Cardiac muscle cell (in vitro differentiated cells and primary cell): ENCODE measurements at regions not wholly inside any gene's neighbourhood (a gene's known extent, or its start where the extent isn't known, plus 50 kb on each side); places are given as distances from the start of the nearest gene placed in this dataset.

Experiments used
- DNase-seq, 2 donors: peaks; one replicate each; pipeline versions ENCODE4 v3.0.0 to v3.0.0-alpha.2; 2010 to 2017; ENCODE audit warnings: low read depth in 1 of 2, low spot score in 1 of 2
- H3K27ac ChIP-seq: fragments of 200-600 bp; sonication (generic); 2 replicates; pipeline ENCODE4 v1.5.1; 2016
- H3K27me3 ChIP-seq: fragments of 200-600 bp; sonication (generic); 2 replicates; pipeline ENCODE4 v1.6.0; 2016; ENCODE audit warnings: control low read depth
- H3K36me3 ChIP-seq: fragments of 200-600 bp; sonication (generic); 2 replicates; pipeline ENCODE4 v1.5.1; 2016; ENCODE audit warnings: control low read depth
- H3K4me1 ChIP-seq: fragments of 200-600 bp; sonication (generic); 2 replicates; pipeline ENCODE4 v1.8.1; 2017; ENCODE audit warnings: low read depth, mild to moderate bottlenecking, mixed run types
- H3K4me3 ChIP-seq: fragments of 200-600 bp; sonication (generic); 2 replicates; pipeline ENCODE4 v1.5.1; 2016; ENCODE audit warnings: mild to moderate bottlenecking
- H3K9me3 ChIP-seq: fragments of 200-600 bp; sonication (generic); 2 replicates; pipeline ENCODE4 v1.5.1; 2017; ENCODE audit warnings: low read depth, mild to moderate bottlenecking, control low read depth
- CTCF ChIP-seq: IDR thresholded peaks from 2 replicates; pipeline ENCODE4 v1.5.1; 2012; ENCODE audit warnings: low read depth, mild to moderate bottlenecking, low read length

- no peak overlapping the region for H3K27ac ChIP-seq
- H3K4me1 ChIP-seq, result no peaks in the 10 kb centered on the region
- H3K9me3 ChIP-seq, result no peaks in the 10 kb centered on the region
- no peak overlapping the region for H3K4me3 ChIP-seq
- no peaks in the 10 kb centered on the region for H3K27me3 ChIP-seq
- no peak for DNase-seq
- no peak for TF ChIP-seq CTCF
- H3K36me3 ChIP-seq, result no peaks in the 10 kb centered on the region
These were observed 65.6 kb downstream of the ANXA2R start for GRCh38 chr5:42974536-42974935.

- DNase-seq, result peak in 1 of 2 donors; percentile 45
- H3K4me3 ChIP-seq, result no peak overlapping the region
- H3K9me3 ChIP-seq, result no peaks in the 10 kb centered on the region
- no peaks in the 10 kb centered on the region for H3K36me3 ChIP-seq
- H3K4me1 ChIP-seq, result no peaks in the 10 kb centered on the region
- no peaks in the 10 kb centered on the region for H3K27me3 ChIP-seq
- H3K27ac ChIP-seq, result no peak overlapping the region
- TF ChIP-seq CTCF, result peak; percentile 44
These were observed 69.2 kb downstream of the ANXA2R start for GRCh38 chr5:42970636-42971559.

GRCh38 chr5:42965934-42966333, 74.2 kb downstream of the ANXA2R start:
- no peaks in the 10 kb centered on the region for H3K27me3 ChIP-seq
- TF ChIP-seq CTCF, result no peak
- H3K4me1 ChIP-seq, result no peaks in the 10 kb centered on the region
- no peak for DNase-seq
- no peaks in the 10 kb centered on the region for H3K9me3 ChIP-seq
- H3K4me3 ChIP-seq, result no peak overlapping the region
- H3K36me3 ChIP-seq, result no peaks in the 10 kb centered on the region
- H3K27ac ChIP-seq, result no peak overlapping the region

DNA sequence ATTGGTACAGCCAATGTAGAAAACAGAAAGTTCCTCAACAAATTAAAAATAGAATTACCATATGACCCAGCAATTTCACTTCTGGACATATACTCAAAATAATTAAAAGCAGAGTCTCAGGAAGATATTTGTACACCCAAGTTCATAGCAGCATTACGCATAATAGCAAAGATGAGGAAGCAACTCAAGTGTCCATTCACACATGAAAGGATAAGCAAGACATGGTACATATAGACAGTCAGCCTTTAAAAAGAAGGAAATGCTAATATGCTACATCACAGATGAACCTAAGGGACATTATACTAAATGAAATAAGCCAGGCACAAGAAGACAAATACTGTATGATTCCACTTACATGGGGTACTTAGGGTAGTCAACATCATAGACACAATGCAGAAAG, 76.7 kb downstream of the ANXA2R start:
- H3K9me3 ChIP-seq, result no peaks in the 10 kb centered on the region
- H3K27me3 ChIP-seq, result no peaks in the 10 kb centered on the region
- no peaks in the 10 kb centered on the region for H3K36me3 ChIP-seq
- TF ChIP-seq CTCF, result no peak
- H3K4me1 ChIP-seq, result no peaks in the 10 kb centered on the region
- H3K4me3 ChIP-seq, result no peak overlapping the region
- H3K27ac ChIP-seq, result no peak overlapping the region
- DNase-seq, result no peak

DNA sequence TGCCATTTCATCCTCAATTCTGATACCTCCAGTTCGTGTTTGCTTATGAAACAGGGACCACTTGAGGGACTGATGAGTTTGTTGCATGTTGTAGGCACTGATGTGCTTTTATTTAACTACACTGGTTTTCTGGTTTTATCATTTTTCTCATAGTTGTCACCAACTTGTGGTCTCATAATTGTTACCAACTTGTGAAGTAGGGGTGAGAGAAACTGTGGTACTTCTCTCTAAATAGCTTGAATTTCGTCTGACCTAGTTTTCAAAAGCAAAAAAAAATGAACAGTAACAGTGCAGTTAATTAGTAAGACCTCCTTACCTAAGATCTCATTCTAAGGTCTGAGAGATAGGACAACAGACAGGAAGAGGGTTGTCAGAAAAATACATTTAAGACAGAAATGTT, 78.0 kb downstream of the ANXA2R start:
- Histone ChIP-seq H3K9me3 (no peaks in the 10 kb centered on the region), H3K4me1 (no peaks in the 10 kb centered on the region), H3K27me3 (no peaks in the 10 kb centered on the region), H3K4me3 (no peak overlapping the region), H3K36me3 (no peaks in the 10 kb centered on the region), H3K27ac (no peak overlapping the region)
- TF ChIP-seq CTCF, result no peak
- no peak for DNase-seq
